ENCODE measurements at regions not wholly inside any gene's neighbourhood (a gene's known extent, or its start where the extent isn't known, plus 50 kb on each side); places are given as distances from the start of the nearest gene placed in this dataset.

- Histone ChIP-seq H3K4me3 (ENCODE audit: low read length in 2 of 2) (no peak overlapping the region), H3K36me3 (ENCODE audit: control insufficient read depth in 2 of 2, insufficient read depth in 2 of 2, low read length in 2 of 2) (no peaks in the 10 kb centered on the region), H3K27me3 (ENCODE audit: control insufficient read depth in 1 of 2, insufficient read depth in 2 of 2, low read length in 2 of 2) (peaks cover 0 to 2% of the 10 kb centered on the region in 2 donors), H3K9me3 (ENCODE audit: control insufficient read depth in 2 of 2, low read length in 2 of 2) (no peaks in the 10 kb centered on the region), H3K4me1 (ENCODE audit: control insufficient read depth, insufficient read depth, low read length) (no peaks in the 10 kb centered on the region), H3K9ac (ENCODE audit: low read length in 2 of 2) (no peak overlapping the region), H3K27ac (ENCODE audit: low read length) (no peak overlapping the region)
Measured at GRCh38 chr6:6932968-6933367, 174.8 kb upstream of the RREB1 start.

DNA sequence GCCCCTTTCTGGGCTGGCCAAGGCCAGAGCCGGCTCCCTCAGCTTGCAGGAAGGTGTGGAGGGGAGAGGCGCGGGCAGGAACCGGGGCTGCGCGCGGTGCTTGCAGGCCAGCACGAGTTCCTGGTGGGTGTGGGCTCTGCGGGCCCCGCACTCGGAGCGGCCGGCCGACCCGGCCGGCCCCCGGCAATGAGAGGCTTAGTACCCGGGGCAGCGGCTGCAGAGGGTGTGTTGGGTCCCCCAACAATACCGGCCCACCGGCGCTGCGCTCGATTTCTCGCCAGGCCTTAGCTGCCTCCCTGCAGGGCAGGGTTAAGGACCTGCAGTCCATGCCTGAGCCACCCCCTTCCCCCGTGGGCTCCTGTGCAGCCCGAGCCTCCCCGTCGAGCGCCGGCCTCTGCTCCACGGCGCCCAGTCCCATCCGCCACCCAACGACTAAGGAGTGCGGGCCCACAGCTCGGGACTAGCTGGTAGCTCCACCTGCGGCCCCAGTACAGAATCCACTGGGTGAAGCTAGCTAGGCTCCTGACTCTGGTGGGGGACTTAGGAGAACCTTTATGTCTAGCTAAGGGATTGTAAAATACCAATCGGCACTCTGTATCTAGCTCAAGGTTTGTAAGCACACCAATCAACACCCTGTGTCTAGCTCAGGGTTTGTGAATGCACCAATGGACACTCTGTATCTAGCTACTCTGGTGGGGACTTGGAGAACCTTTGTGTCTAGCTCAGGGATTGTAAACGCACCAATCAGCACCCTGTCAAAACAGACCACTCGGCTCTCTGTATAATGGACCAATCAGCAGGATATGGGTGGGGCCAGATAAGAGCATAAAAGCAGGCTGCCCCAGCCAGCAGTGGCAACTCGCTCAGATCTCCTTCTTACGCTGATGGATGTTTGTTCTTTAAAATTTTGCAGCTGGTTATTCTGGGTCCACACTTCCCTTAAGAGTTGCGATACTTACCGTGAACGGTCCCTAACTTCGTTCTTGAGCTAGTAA is 167.4 kb upstream of the RREB1 start:
- H3K36me3 ChIP-seq (ENCODE audit: control insufficient read depth in 2 of 2, insufficient read depth in 2 of 2, low read length in 2 of 2): no peaks in the 10 kb centered on the region
- H3K4me1 ChIP-seq (ENCODE audit: control insufficient read depth, insufficient read depth, low read length): peaks cover 4% of the 10 kb centered on the region
- no peak overlapping the region for H3K27ac ChIP-seq (ENCODE audit: low read length)
- H3K9ac ChIP-seq (ENCODE audit: low read length in 2 of 2): no peak overlapping the region
- H3K27me3 ChIP-seq (ENCODE audit: control insufficient read depth in 1 of 2, insufficient read depth in 2 of 2, low read length in 2 of 2): no peaks in the 10 kb centered on the region
- H3K4me3 ChIP-seq (ENCODE audit: low read length in 2 of 2): no peak overlapping the region
- H3K9me3 ChIP-seq (ENCODE audit: control insufficient read depth in 2 of 2, low read length in 2 of 2): no peaks in the 10 kb centered on the region

DNA sequence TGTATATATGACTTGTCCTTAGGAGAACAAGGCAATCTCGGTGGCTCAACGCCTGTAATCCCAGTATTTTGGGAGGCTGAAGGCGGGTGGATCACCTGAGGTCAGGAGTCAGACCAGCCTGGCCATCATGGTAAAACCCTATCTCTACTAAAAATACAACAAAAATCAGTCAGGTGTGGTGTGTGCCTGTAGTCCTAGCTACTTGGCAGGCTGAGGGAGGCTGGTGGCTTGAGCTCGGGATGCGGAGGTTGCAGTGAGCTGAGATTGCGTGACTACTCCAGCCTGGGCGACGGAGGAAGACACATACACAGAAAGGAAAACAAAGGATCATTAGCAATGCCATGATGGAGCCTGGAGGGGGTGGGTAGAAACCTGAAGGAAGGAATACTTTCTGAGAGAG is 166.6 kb upstream of the RREB1 start:
- Histone ChIP-seq H3K4me1 (ENCODE audit: control insufficient read depth, insufficient read depth, low read length) (peaks cover 4% of the 10 kb centered on the region), H3K4me3 (ENCODE audit: low read length in 2 of 2) (no peak overlapping the region), H3K36me3 (ENCODE audit: control insufficient read depth in 2 of 2, insufficient read depth in 2 of 2, low read length in 2 of 2) (no peaks in the 10 kb centered on the region), H3K9ac (ENCODE audit: low read length in 2 of 2) (no peak overlapping the region), H3K27me3 (ENCODE audit: control insufficient read depth in 1 of 2, insufficient read depth in 2 of 2, low read length in 2 of 2) (no peaks in the 10 kb centered on the region), H3K9me3 (ENCODE audit: control insufficient read depth in 2 of 2, low read length in 2 of 2) (no peaks in the 10 kb centered on the region), H3K27ac (ENCODE audit: low read length) (no peak overlapping the region)

- H3K36me3 ChIP-seq (ENCODE audit: control insufficient read depth in 2 of 2, insufficient read depth in 2 of 2, low read length in 2 of 2): no peaks in the 10 kb centered on the region
- H3K4me1 ChIP-seq (ENCODE audit: control insufficient read depth, insufficient read depth, low read length): peaks cover 4% of the 10 kb centered on the region
- no peak overlapping the region for H3K9ac ChIP-seq (ENCODE audit: low read length in 2 of 2)
- H3K27me3 ChIP-seq (ENCODE audit: control insufficient read depth in 1 of 2, insufficient read depth in 2 of 2, low read length in 2 of 2): no peaks in the 10 kb centered on the region
- H3K4me3 ChIP-seq (ENCODE audit: low read length in 2 of 2): no peak overlapping the region
- no peak overlapping the region for H3K27ac ChIP-seq (ENCODE audit: low read length)
- H3K9me3 ChIP-seq (ENCODE audit: control insufficient read depth in 2 of 2, low read length in 2 of 2): no peaks in the 10 kb centered on the region
Measured at GRCh38 chr6:6942091-6942490, 165.7 kb upstream of the RREB1 start.

DNA sequence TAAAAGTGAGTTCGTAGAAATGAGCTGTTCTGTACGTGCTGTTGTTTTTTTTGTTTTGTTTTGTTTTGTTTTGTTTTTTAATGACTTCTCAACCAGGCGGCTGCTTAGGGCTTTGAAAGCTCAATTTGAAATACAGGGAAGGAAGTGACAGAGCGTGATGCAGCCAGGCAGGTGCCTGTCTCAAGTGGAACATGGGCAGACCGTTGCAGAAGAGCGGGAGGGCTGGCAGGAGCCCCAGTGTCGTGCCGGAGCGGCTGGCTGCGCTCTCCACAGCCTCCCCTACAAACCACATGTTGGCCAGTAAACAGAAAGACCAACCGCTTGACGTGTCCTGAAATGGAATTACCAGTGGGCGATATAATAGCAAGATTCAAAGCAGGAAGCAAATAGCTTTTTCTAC is 164.9 kb upstream of the RREB1 start:
- H3K27me3 ChIP-seq (ENCODE audit: control insufficient read depth in 1 of 2, insufficient read depth in 2 of 2, low read length in 2 of 2): no peaks in the 10 kb centered on the region
- no peak overlapping the region for H3K27ac ChIP-seq (ENCODE audit: low read length)

DNA sequence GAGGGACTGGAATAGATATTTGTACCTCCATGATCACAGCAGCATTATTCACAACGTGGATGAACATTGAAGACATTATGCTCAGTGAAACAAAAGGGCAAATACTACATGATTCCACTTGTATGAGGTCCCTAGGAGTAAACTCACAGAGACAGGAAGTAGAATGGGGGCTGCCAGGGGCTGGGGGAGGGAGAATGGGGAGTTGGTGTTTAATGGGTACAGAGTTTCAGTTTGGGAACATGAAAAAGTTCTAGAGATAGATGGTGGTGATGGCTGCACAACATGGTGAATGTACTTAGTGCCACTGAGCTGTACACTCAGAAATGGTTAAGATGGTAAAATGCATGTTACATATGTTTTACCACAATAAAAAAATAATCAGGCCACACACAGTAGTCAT is 164.3 kb upstream of the RREB1 start:
- Histone ChIP-seq H3K4me3 (ENCODE audit: low read length in 2 of 2) (no peak overlapping the region), H3K27me3 (ENCODE audit: control insufficient read depth in 1 of 2, insufficient read depth in 2 of 2, low read length in 2 of 2) (no peaks in the 10 kb centered on the region), H3K36me3 (ENCODE audit: control insufficient read depth in 2 of 2, insufficient read depth in 2 of 2, low read length in 2 of 2) (no peaks in the 10 kb centered on the region), H3K9me3 (ENCODE audit: control insufficient read depth in 2 of 2, low read length in 2 of 2) (no peaks in the 10 kb centered on the region), H3K9ac (ENCODE audit: low read length in 2 of 2) (no peak overlapping the region), H3K27ac (ENCODE audit: low read length) (no peak overlapping the region), H3K4me1 (ENCODE audit: control insufficient read depth, insufficient read depth, low read length) (peaks cover 4% of the 10 kb centered on the region)

More for the DNA sequence above, 164.9 kb upstream of the RREB1 start:
- Histone ChIP-seq H3K4me1 (ENCODE audit: control insufficient read depth, insufficient read depth, low read length) (peaks cover 4% of the 10 kb centered on the region), H3K9me3 (ENCODE audit: control insufficient read depth in 2 of 2, low read length in 2 of 2) (no peaks in the 10 kb centered on the region), H3K36me3 (ENCODE audit: control insufficient read depth in 2 of 2, insufficient read depth in 2 of 2, low read length in 2 of 2) (no peaks in the 10 kb centered on the region), H3K9ac (ENCODE audit: low read length in 2 of 2) (no peak overlapping the region), H3K4me3 (ENCODE audit: low read length in 2 of 2) (no peak overlapping the region)

GRCh38 chr6:6946206-6947155 is 161.3 kb upstream of the RREB1 start:
- H3K27me3 ChIP-seq (ENCODE audit: control insufficient read depth in 1 of 2, insufficient read depth in 2 of 2, low read length in 2 of 2): no peaks in the 10 kb centered on the region
- H3K4me1 ChIP-seq (ENCODE audit: control insufficient read depth, insufficient read depth, low read length): peaks cover 4% of the 10 kb centered on the region
- no peak overlapping the region for H3K4me3 ChIP-seq (ENCODE audit: low read length in 2 of 2)
- H3K27ac ChIP-seq (ENCODE audit: low read length): no peak overlapping the region
- no peaks in the 10 kb centered on the region for H3K36me3 ChIP-seq (ENCODE audit: control insufficient read depth in 2 of 2, insufficient read depth in 2 of 2, low read length in 2 of 2)
- no peaks in the 10 kb centered on the region for H3K9me3 ChIP-seq (ENCODE audit: control insufficient read depth in 2 of 2, low read length in 2 of 2)
- no peak overlapping the region for H3K9ac ChIP-seq (ENCODE audit: low read length in 2 of 2)

- H3K9me3 ChIP-seq (ENCODE audit: control insufficient read depth in 2 of 2, low read length in 2 of 2): no peaks in the 10 kb centered on the region
- H3K36me3 ChIP-seq (ENCODE audit: control insufficient read depth in 2 of 2, insufficient read depth in 2 of 2, low read length in 2 of 2): no peaks in the 10 kb centered on the region
- H3K4me1 ChIP-seq (ENCODE audit: control insufficient read depth, insufficient read depth, low read length): no peaks in the 10 kb centered on the region
- no peak overlapping the region for H3K4me3 ChIP-seq (ENCODE audit: low read length in 2 of 2)
- no peak overlapping the region for H3K27ac ChIP-seq (ENCODE audit: low read length)
- no peak overlapping the region for H3K9ac ChIP-seq (ENCODE audit: low read length in 2 of 2)
- no peaks in the 10 kb centered on the region for H3K27me3 ChIP-seq (ENCODE audit: control insufficient read depth in 1 of 2, insufficient read depth in 2 of 2, low read length in 2 of 2)
Measured at GRCh38 chr6:6950373-6951145, 157.2 kb upstream of the RREB1 start.

- no peaks in the 10 kb centered on the region for H3K27me3 ChIP-seq (ENCODE audit: control insufficient read depth in 1 of 2, insufficient read depth in 2 of 2, low read length in 2 of 2)
- H3K4me1 ChIP-seq (ENCODE audit: control insufficient read depth, insufficient read depth, low read length): no peaks in the 10 kb centered on the region
- no peak overlapping the region for H3K27ac ChIP-seq (ENCODE audit: low read length)
- H3K9ac ChIP-seq (ENCODE audit: low read length in 2 of 2): no peak overlapping the region
- no peaks in the 10 kb centered on the region for H3K36me3 ChIP-seq (ENCODE audit: control insufficient read depth in 2 of 2, insufficient read depth in 2 of 2, low read length in 2 of 2)
- H3K9me3 ChIP-seq (ENCODE audit: control insufficient read depth in 2 of 2, low read length in 2 of 2): no peaks in the 10 kb centered on the region
- H3K4me3 ChIP-seq (ENCODE audit: low read length in 2 of 2): no peak overlapping the region
Measured at GRCh38 chr6:6951355-6951754, 156.4 kb upstream of the RREB1 start.

DNA sequence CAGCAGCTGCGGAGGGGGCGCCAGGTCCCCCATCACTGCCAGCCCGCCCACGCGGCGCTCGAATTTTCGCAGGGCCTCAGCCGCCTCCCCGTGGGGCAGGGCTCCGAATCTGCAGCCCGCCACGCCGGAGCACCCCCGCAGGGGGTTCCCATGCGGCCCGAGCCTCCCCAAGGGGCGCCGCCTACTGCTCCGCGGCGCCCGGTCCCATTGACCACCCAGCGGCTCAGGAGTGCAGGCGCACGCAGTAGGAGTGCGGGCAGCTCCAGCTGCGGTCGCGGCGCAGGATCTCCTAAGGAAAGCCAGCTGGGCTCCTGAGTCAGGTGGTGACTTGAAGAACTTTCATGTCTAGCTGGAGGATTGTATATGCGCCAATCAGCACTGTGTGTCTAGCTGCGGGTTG is 155.3 kb upstream of the RREB1 start:
- Histone ChIP-seq H3K4me1 (ENCODE audit: control insufficient read depth, insufficient read depth, low read length) (no peaks in the 10 kb centered on the region), H3K9ac (ENCODE audit: low read length in 2 of 2) (no peak overlapping the region), H3K27me3 (ENCODE audit: control insufficient read depth in 1 of 2, insufficient read depth in 2 of 2, low read length in 2 of 2) (no peaks in the 10 kb centered on the region), H3K36me3 (ENCODE audit: control insufficient read depth in 2 of 2, insufficient read depth in 2 of 2, low read length in 2 of 2) (no peaks in the 10 kb centered on the region), H3K4me3 (ENCODE audit: low read length in 2 of 2) (no peak overlapping the region), H3K27ac (ENCODE audit: low read length) (no peak overlapping the region), H3K9me3 (ENCODE audit: control insufficient read depth in 2 of 2, low read length in 2 of 2) (no peaks in the 10 kb centered on the region)
